GM19238 (cell line): ENCODE measurements at regions not wholly inside any gene's neighbourhood (a gene's known extent, or its start where the extent isn't known, plus 50 kb on each side); places are given as distances from the start of the nearest gene placed in this dataset.

Source experiments
- DNase-seq: peaks from one replicate; pipeline ENCODE4 v3.0.0; 2011; ENCODE audit warnings: low spot score; ENCODE audit not compliant: insufficient read length

DNA sequence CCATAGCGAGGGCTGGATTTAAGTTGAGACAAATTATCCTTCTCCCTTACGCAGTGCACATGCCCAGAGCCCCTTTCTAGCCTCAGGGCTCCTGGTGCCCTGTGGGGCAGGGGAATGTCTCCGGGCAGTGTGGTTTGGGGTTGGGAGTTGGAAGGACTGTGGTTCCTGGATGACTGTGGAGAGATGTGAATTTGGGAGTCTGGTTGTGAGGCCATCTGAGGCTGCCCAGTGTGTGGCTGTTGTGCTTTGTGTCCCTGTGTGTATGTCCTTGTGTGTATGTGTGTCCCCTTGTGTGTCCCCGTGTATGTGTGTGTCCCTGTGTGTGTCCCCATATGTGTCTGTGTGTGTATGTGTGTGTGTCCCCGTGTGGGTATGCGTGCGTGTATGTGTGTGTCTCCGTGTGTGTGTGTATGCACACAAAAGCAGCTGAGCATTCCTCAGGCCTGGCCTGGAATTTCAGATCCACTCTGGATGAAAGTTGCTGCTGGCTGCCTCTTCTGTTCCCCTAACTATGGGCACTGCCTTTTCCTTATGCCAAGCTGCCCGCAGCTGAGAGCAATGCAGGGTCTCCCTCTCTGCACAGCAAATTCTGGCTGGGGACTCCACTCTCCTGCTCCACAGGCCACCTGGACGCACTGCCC, 65.4 kb downstream of the UBIAD1 start:
- DNase-seq, result no peak

DNA sequence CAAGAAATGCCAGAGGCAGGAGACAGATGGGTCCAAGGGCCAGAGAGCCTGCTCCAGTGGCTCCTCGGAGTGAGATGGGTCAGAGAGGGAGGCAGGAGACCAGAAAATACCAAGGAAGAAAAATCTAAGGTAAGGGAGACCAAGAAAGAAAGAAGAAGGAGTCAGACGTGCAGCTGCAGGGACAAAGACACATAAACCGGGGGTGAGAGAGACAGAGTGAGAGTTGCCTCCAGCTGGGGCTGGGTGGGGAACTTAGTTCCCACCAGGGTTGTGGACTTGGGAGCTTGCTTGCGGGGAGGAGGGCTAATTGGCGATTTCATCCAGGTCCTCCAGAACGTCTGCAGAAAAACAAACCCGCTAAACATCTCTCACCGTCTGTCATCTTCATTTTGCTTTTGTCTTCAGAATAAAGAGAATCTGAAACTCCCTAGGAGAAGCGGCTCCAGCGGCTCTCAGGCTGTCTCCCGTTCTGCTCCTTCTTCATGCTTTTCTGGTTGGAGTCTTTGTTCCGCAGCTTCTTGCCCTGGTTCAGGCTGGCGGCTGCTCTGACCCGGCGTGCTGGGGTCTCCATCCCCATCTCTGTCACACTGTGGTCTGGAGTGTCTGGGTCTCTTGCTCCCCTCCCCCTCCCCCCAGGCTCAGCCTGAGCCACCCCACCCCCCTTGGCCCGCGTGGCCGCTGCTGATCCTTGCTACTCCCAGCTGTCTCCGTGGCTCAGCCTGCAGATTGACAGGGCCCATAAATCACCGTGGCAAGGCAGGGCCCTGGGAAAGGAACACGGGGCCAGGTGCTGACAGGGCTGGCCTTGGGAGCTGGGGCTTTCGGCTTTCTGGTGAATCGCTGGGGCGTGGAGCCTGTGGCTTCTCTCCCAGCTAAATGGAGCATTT, 66.6 kb downstream of the UBIAD1 start:
- DNase-seq, result no peak

GRCh38 chr1:11340233-11340632, 67.2 kb downstream of the UBIAD1 start:
- DNase-seq, result no peak

- no peak for DNase-seq
These were observed 69.0 kb downstream of the UBIAD1 start for GRCh38 chr1:11341901-11342552.

GRCh38 chr1:11342621-11343032, 69.6 kb downstream of the UBIAD1 start:
- no peak for DNase-seq

- DNase-seq, result no peak
These were observed 73.1 kb downstream of the UBIAD1 start for GRCh38 chr1:11345971-11346715.

DNA sequence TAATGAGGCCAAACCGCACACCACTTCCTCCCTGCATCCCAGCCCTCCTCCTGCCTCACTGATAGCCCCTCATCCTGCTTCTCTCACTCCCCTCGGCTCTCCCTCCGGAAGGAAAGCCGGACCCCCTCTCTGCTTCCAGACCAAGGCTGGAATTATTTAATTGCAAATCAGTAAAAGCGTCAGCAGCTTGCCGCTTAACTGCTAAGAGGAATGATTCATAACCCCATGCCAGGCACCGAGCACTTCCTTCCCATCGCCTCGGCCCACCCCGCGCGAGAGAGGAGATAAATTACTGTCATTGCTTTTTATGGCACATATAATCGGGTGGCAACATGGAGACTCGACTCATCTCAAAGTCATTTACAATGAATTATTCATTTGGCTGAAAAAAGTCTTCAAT, 77.3 kb downstream of the UBIAD1 start:
- DNase-seq, result no peak

- DNase-seq, result no peak
These were observed 79.2 kb downstream of the UBIAD1 start for GRCh38 chr1:11352058-11352715.

DNA sequence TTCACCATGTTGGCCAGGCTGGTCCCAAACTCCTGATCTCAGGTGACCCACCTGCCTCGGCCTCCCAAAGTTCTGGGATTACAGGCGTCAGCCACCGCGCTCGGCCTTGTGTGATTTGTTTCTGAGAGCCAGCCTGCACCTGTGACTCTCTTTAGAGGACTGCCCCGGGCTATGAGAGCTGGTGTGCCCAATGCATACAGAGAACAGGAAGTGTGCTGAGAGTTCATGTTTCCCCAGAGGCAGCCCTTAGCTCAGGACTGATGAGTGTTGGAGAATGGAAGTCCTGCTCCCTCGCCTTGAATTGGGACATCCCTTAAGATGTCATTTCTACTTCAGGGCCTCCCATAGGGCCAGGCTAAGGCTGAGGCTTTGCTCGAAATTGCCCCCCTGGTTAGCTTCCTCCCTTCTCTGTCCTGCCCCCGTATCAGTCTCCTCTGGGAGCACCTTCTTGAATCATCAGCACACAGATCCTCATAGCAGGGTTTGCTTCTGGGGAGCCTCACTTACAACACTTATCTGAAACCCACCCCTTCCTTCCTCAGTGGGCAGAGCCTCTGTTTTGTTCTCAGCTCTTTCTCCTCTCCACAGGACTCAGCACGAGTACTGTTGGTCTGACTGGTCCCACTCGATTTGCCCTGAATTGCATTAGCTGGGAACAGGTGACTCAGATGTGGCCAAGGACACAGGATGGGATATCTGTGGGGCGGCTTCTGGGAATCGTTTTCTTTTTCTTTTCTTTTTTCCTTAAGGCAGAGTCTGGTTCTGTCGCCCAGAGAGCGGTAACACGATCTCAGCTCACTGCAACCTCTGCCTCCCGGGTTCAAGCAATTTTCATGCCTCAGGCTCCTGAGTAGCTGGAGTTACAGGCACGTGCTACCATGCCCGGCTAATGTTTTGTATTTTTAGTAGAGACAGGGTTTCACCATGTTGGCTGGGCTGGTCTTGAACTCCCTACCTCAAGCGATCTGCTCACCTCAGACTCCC, 80.1 kb downstream of the UBIAD1 start:
- DNase-seq, result no peak

GRCh38 chr1:11354893-11355553, 82.0 kb downstream of the UBIAD1 start:
- DNase-seq, result no peak

DNA sequence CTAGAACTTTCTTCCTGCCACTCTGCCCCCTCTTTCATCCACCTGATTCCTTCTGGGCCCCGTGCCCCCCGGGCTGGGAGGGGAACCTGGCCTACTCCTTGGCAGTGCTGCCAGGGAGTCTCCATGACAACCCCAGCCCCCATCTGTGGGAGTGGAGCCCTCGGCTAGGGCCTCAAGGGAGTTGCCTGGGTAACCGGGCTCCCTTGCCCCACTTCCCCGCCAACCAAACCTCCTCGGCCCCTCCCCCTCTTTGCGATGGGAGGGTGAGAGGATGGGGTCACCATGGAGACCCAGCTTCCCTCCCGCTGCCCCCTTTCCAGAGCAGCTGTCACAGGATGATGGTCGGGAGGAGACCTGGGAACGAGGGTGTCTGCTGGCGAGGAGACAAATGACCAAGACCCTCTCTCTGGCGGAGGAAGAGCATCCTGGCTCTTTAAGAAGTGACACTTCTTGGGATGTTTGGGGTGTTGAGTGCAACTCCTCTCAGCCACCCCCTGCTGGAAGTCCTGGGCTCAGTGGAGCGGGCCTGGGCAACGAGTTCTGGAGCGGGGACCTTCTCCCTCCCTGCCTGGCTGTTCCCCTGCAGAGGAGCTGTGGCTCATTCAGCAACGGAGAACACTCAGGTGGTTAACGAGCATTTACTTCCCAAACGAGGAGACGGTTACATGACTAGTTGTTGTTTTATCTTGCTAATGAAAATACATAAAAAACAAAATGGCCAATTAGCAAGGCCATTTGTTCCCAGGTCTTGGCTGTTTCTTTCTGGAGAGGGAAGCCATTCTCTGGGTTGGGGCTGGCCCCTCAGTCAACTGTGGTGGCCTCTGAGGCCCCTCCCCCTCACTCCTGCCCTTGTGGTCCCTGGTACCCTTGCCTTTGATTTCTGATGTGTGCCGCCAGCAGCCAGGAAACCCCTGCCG, 82.8 kb downstream of the UBIAD1 start:
- DNase-seq, result no peak

GRCh38 chr1:11357276-11357675, 84.3 kb downstream of the UBIAD1 start:
- no peak for DNase-seq

GRCh38 chr1:11358984-11359383, 86.0 kb downstream of the UBIAD1 start:
- DNase-seq, result no peak

DNA sequence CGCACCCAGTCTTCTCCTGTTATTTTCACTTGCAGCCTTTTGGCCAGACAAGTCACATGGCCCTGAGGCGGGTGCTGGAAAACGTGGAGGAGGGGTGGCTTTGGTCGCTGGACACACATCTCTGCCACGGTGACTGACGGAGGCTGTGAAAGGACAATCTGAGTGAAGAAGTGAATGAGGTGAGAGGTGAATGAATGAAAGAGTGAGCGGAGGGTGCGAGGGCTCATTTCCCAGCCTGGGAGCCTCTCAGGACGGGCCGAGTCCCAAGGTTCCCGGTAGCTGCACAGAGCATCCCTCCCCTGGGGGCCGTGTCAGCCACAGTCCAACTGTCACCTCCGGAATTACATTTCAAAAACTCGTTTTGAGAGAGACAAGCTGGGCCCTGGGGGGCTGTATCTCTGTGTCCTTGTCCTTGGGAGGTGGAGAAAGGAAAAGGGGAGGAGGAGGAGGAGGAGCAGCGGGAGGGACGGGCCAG, 89.6 kb downstream of the UBIAD1 start:
- no peak for DNase-seq

DNA sequence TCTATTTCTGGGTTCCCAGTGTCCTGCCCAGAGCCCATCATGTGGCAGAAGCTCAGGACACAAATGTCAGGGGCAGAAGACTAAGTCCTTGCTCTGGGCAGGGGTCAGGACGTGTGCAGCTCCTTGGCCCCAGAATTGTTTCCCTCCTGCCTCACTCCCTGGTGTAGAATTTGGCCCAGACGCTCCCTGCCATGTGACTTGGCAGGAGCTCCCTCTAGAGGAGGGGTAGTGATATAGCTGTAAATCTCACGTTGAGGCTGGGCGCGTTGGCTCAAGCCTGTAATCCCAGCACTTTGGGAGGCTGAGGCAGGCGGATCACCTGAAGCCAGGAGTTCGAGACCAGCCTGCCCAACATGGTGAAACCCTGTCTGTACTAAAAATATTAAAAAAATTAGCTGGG, 91.2 kb downstream of the UBIAD1 start:
- DNase-seq, result no peak

DNA sequence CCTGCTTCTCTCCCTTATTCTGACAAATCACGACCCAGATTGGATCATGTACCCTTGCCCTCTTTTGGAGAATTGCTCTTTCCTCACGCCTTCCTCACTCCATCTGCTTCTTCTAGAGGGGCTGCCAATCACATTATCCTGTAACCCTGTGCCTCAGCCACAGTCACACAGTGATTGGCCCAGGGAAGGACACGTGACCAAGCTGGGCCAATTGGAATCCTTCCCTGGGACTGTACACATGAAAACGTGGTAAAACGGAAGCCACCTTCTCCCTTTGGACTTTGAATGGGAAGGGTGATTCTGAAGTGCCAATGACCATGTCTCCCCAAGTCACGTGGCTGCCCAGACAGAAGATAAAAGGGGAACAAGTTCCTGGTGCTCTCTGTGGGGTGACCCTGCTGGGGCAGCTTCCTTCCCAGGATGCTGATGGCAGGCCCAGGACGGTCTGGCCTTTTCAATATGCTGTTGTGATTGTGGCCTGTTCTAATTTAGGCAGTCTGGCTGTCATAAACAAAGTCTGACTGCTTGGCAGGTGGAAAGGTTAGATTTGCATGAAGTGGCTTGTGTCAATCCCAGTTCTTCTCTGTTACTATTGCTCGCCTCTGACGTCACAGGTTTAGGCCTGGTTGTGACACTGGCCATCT, 92.9 kb downstream of the UBIAD1 start:
- DNase-seq, result no peak

DNA sequence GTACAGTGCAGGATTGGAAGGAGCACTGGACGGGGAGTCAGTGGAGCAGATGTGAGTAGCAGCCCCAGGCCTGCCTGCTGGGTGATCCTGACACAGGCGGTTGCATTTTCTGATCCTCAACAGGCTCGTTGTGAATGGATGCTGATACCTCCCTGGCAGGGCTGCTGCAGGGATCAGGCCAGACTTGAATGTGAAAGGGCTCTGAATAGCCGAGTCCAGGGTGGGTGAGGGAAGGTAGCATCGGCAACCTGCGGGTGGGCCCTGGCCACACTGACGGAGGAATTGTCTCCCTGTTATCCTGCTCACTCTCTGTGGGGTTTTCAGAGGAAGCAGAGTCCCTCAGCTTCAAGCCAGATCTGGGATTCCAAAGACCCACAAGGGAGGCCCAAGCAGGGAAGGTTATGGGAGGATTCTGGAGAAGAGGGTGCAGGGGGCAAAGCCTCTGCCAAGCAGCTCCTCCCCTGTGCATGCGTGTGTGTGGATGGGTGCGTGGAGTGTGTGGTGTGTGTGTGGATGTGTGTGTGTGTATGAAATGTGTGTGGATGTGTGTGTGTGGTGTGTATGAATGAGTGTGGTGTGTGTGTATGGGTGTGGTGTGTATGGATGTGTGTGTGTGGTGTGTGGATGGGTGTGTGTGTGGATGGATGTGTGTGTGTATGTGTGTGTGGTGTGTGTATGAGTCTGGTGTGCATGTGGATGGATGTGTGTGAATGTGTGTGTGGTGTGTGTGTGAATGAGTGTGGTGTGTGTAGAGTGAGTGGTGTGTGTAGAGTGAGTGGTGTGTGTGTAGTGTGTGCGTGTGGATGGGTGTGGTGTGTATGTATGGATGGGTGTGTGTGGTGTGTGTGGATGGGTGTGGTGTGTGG, 100.3 kb downstream of the UBIAD1 start:
- DNase-seq, result no peak
